ENCODE measurements at regions not wholly inside any gene's neighbourhood (a gene's known extent, or its start where the extent isn't known, plus 50 kb on each side); places are given as distances from the start of the nearest gene placed in this dataset.

GRCh38 chr3:170730071-170730812 lies 139.8 kb downstream of the RPL22L1 start:
- TF ChIP-seq CTCF (IDR thresholded peaks at IDR 0.05; ENCODE audit: extremely low read depth, insufficient read depth, missing control alignments): no peak
- no peak for DNase-seq (ENCODE audit: low spot score)
- in situ Hi-C loops (cut with MboI; ENCODE audit: low pct_unique_long_range_greater_than_20kb, low sequenced_read_pairs, unreplicated experiment): no loop called here

DNA sequence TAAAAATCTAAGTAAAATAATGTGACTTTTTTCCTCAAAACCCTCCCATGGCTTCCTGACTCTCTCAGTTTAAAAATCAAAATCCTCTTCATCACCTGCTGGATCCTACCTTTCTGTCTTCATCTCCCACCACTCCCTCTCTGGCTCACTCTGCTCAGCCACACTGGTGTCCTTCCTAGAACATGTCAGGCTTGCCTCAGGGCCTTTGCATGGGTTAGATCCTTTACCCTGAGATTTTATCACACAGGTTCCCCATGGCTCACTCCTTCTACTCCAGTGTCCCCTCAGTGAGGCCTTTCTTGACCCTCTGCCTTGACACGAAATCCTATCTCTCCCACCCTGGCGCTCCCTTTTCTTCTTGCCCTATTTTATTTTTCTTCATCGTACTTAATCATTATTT lies 141.8 kb downstream of the RPL22L1 start:
- no peak for DNase-seq (ENCODE audit: low spot score)
- TF ChIP-seq CTCF (IDR thresholded peaks at IDR 0.05; ENCODE audit: extremely low read depth, insufficient read depth, missing control alignments): no peak
- in situ Hi-C loops (cut with MboI; ENCODE audit: low pct_unique_long_range_greater_than_20kb, low sequenced_read_pairs, unreplicated experiment): no loop called here

GRCh38 chr3:170727754-170728153 lies 141.9 kb upstream of the SLC7A14 start:
- TF ChIP-seq CTCF (IDR thresholded peaks at IDR 0.05; ENCODE audit: extremely low read depth, insufficient read depth, missing control alignments): no peak
- in situ Hi-C loops (cut with MboI; ENCODE audit: low pct_unique_long_range_greater_than_20kb, low sequenced_read_pairs, unreplicated experiment): no loop called here
- no peak for DNase-seq (ENCODE audit: low spot score)

DNA sequence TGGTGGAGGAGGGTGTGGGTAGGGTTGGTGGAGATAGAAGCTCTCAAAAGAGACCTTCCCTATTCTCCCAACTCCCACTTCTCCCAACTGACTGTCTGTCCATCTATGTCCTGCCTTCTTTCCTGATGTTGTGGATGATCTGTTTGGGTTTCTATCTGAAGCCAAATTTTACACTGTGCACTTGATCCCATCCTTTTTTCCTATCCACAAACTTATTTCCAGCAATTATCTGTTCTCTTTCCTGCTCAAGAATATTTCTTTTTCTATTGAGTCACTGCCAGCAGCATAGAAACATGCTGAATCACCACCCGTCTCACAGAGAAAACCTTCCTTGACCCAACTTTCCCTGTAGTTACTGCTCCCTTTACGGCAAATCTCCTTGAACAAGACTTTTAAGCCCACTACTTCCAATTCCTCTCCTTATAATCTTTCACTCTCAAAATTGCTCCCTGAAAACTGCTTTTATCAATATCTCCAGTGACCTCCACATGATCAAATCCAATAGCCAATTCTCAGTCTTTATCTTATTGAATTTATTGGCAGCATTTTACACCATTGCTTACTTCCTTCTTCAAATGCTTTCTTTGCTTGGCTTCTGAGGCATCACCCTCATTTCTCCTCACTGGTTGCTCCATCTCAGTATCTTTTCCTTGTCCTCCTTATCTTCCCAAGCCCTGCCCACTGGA lies 141.2 kb upstream of the SLC7A14 start:
- no peak for DNase-seq (ENCODE audit: low spot score)
- in situ Hi-C loops (cut with MboI; ENCODE audit: low pct_unique_long_range_greater_than_20kb, low sequenced_read_pairs, unreplicated experiment): no loop called here
- no peak for TF ChIP-seq CTCF (IDR thresholded peaks at IDR 0.05; ENCODE audit: extremely low read depth, insufficient read depth, missing control alignments)

- DNase-seq (ENCODE audit: low spot score): no peak
- no peak for TF ChIP-seq CTCF (IDR thresholded peaks at IDR 0.05; ENCODE audit: extremely low read depth, insufficient read depth, missing control alignments)
- in situ Hi-C loops (cut with MboI; ENCODE audit: low pct_unique_long_range_greater_than_20kb, low sequenced_read_pairs, unreplicated experiment): no loop called here
Measured at GRCh38 chr3:170725285-170725731, 139.4 kb upstream of the SLC7A14 start.

GRCh38 chr3:170724599-170725280 lies 138.9 kb upstream of the SLC7A14 start:
- no peak for DNase-seq (ENCODE audit: low spot score)
- no peak for TF ChIP-seq CTCF (IDR thresholded peaks at IDR 0.05; ENCODE audit: extremely low read depth, insufficient read depth, missing control alignments)
- in situ Hi-C loops (cut with MboI; ENCODE audit: low pct_unique_long_range_greater_than_20kb, low sequenced_read_pairs, unreplicated experiment): no loop called here
